ENCODE measurements at regions not wholly inside any gene's neighbourhood (a gene's known extent, or its start where the extent isn't known, plus 50 kb on each side); places are given as distances from the start of the nearest gene placed in this dataset.

DNA sequence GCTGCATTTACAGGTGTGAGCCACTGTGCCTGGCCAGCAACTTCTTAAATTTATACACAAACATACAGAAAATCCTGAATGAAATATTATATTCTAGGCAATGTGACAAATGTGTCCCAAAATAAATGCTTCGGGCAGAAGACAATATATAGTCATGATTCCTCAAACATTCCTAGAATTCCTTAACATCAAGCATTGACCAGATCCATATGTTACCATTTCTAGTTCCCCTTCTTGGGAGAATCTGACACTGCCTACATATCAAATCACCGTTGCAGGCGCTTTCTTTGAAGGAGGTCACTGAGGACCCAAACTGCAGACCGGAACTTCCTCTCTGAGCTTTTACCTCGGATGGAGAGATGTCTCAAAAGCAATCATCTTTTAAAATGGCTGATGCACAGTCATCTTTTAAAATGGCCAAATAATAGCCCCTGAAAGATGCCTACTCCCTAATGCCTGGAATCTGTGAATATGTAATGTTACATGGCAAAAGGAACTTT is 323.5 kb downstream of the PHF14 start:
- DNase-seq, result no peak

DNA sequence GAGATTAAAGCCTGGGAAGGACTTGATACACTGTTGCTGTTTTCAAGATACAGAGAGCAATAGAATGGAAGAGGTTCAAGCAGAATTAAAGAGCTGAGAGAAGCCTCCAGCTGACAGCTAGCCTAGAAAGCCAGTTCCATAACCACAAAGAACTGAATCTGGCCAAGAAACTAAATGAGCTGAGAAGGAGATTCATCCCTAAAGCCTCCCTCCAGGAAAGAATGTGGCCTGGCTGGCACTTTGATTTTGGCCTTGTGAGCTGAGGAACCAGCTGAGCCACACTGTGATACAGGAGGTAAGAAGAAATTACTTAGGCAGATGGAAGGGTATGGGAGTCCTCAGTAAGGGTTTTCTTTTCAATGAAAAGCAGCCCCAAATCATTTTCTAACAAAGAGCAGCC is 324.1 kb downstream of the PHF14 start:
- DNase-seq, result no peak

DNA sequence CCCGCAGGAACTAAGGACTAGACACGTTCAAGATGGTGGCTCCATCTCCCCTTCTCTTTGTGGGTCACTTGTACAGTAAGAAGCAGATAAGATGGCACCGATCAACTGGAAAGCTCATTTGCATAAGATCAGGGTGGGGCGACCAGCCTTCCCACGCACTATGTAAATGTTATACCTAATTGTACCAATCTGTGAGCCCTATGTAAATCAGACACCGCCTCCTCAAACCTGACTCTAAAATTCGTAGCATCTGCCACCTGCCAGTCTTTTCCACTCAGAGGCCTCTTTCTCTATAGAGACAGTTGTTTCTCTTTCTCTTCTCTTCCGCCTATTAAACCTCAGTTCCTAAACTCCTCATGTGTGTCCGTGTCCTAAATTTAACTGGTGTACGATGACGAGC is 324.5 kb downstream of the PHF14 start:
- DNase-seq, result no peak

DNA sequence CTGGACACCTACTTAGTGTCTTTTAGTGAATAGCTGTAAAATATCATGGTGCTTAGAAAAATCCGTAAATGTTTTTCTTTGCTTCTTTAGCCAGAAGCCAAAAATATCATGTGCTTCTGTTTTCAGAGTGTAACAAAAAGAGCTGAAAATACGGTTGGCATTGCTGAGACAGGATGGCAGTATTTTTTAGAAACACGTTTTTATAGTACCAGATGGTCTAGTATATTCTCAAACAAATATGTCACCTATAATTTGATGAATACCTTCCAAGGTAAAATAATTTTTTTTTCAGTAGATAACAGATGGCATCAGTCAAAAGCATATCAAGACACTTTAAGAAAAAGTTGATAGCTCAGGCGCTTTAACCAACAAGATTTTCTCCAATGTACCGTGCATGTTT is 326.6 kb downstream of the PHF14 start:
- DNase-seq, result no peak

DNA sequence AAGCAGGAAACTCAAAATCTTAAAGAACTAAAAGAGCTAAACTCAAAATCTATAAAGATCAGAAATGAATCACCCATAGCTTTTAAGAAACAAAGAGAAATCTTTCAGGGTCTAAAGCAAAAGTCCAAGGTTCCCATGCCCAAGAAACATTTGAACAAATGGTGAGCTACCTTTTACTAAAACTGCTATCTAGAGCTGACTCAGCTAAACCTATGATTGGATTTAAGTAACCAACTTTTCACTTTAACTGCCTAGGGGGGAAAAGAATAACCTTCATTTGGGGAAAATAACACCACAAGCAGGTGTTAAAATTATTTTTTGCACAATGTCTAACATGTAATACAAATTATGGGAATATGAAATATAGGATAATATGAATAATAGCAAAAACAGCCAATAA is 328.4 kb downstream of the PHF14 start:
- no peak for DNase-seq

DNA sequence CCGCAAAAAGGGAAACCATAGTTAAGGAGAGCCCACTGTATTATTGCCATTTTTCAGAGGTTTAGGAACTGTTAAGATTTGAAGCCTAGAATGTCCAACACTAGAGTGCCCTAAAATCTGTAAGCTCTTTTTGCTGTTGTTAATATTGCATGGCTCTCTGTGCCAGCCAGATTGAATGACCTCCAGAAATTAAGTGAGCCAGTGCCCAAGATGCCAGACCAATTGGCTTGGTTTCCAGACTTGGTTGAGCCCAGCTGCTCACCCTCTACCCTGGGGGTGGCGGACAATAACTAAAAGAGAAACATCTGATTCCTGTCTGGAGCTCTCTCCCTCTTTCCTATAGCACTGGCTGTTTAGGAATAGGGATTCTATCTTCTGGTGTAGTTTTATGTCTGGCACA is 340.1 kb downstream of the PHF14 start:
- no peak for DNase-seq

DNA sequence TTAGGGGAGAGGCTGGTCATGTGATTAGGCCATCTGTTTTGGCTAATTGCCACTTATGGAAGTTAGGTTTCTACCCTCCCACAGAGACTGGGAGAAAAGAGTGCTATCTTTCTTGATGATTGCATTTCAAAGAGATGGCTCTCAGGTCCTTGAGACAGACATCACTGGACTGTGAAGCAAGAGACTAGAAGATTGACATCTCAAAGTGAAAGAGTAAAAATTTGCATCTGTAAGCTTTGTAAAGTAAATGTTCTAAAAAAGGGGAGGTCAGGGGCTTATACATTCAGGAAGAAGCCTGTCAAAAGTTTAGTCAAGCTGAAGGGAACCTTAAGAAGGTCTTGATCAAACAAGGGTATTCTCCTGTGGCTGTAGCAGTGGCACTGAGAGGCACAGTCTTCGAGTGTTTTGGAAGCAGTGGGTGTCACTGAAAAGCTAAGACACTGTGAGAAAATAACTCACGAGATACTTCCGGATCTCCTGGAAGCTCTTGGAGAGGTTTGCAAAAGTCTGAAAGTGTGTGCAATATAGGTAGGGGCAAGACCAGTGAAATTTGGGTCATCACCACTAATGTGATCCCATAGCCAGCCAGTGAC is 342.1 kb downstream of the PHF14 start:
- DNase-seq, result no peak

DNA sequence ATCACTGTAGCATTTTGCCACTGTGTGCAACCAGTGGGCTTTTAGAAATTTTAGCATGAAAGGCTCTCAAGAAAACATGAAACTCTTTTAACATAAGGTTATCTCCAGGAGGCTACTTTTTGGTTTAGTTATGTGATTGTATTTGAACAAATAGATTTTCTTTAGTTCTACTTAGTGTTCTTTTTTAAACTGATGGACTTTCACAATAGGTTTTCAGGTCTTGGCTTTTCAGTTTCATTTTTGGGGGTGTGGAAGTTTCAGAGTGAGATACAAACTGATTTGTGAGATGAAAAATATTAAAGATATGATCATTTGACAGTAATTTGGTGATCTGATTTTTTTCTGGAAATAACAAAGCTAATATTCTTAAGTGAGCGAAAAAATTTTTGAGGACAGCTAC is 344.1 kb downstream of the PHF14 start:
- no peak for DNase-seq

DNA sequence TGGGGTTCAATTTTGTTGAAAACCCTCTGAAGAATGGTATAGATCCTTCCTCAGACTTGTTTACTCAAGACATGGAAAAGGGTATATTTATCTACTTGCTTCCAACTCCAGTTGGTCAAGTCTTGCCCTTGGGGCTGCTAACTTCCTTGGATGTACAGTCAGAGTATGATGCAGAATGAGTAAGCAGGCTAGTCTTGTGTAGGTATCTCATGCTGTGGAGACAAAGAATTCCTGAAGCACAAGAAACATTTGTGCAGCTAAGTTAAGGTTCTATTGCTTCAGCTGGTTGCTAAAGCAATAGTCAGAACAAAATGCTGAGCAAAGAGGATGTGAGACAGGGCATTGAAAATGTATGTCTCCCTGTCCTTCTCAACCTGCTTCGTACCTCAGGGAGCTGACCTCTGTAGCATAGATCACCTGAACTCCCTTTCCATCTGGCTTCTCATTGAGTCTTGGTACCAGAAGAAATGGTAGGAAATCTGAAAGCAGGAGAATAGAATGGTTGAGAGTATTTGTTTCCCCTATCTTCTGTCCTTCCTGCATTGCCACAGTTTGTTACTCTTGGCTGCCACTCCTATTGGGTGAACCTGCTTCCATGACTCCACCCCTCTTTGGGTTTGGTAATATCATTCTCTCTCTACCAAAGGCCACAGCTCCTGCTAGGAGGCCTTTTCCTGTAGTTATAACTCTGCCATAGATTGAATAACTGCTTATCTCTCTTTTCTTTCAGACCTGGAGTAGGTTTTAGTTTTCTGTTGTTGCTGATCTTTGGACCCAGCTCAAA is 346.0 kb downstream of the PHF14 start:
- DNase-seq, result no peak

All from hematopoietic multipotent progenitor cell treated with erythropoietin and hydrocortisone succinate and interleukin-3 and kit ligand, for 8 days (in vitro differentiated cells).